Natural killer cell (primary cell): ENCODE measurements at regions not wholly inside any gene's neighbourhood (a gene's known extent, or its start where the extent isn't known, plus 50 kb on each side); places are given as distances from the start of the nearest gene placed in this dataset.

ENCODE experiments used
- ATAC-seq, 3 donors: fragments of 150-1000 bp in 2 of 3; fragments of 200-7000 bp in 1 of 3; cut with Tn5 transposase; 1 replicate in 1 of 3; 2 replicates in 2 of 3; pipeline ENCODE4 v1.10.0; 2021; ENCODE audit warnings: mild to moderate bottlenecking in 2 of 3, moderate library complexity in 2 of 3
- DNase-seq, 2 donors: peaks; one replicate each; pipeline versions ENCODE4 v3.0.0 to v3.0.0-alpha.2; 2013 to 2021; ENCODE audit warnings: mixed read lengths in 1 of 2
- H3K27ac ChIP-seq: one replicate; pipeline ENCODE4 v1.5.1; 2013; ENCODE audit warnings: mild to moderate bottlenecking, low read length
- H3K27me3 ChIP-seq: one replicate; pipeline ENCODE4 v1.6.1; 2013; ENCODE audit warnings: low read length; ENCODE audit not compliant: control insufficient read depth, insufficient read depth
- H3K36me3 ChIP-seq: one replicate; pipeline ENCODE4 v1.6.1; 2013; ENCODE audit warnings: low read length; ENCODE audit not compliant: control insufficient read depth, insufficient read depth
- H3K4me1 ChIP-seq: one replicate; pipeline ENCODE4 v1.6.1; 2013; ENCODE audit warnings: low read length; ENCODE audit not compliant: control insufficient read depth, insufficient read depth
- H3K4me3 ChIP-seq: one replicate; pipeline ENCODE4 v1.5.1; 2013; ENCODE audit warnings: low read length
- H3K9me3 ChIP-seq: one replicate; pipeline ENCODE4 v1.6.1; 2013; ENCODE audit warnings: low read length; ENCODE audit not compliant: control insufficient read depth, insufficient read depth
- H3K27ac Mint-ChIP-seq, 2 donors: one replicate each; pipeline ENCODE4 v1.8.0; 2022; ENCODE audit warnings: mild to moderate bottlenecking in 2 of 2, mixed read lengths in 2 of 2, moderate library complexity in 1 of 2
- H3K27me3 Mint-ChIP-seq, 2 donors: one replicate each; pipeline ENCODE4 v1.8.0; 2022; ENCODE audit warnings: low read depth in 2 of 2, mixed read lengths in 2 of 2
- H3K36me3 Mint-ChIP-seq: one replicate; pipeline ENCODE4 v1.8.0; 2022; ENCODE audit warnings: mixed read lengths
- H3K4me1 Mint-ChIP-seq, 2 donors: one replicate each; pipeline ENCODE4 v1.8.0; 2022; ENCODE audit warnings: mixed read lengths in 2 of 2
- H3K4me3 Mint-ChIP-seq: one replicate; pipeline ENCODE4 v1.8.0; 2022; ENCODE audit warnings: mild to moderate bottlenecking, moderate library complexity, mixed read lengths
- H3K9me3 Mint-ChIP-seq, 2 donors: one replicate each; pipeline ENCODE4 v1.8.0; 2022; ENCODE audit warnings: mixed read lengths in 2 of 2
- CTCF ChIP-seq: fragments of 200-600 bp; IDR thresholded peaks from one replicate; pipeline ENCODE4 v1.8.0; 2022; ENCODE audit warnings: antibody characterized with exemption
- WGBS: methylation state at CpG from one replicate; pipeline ENCODE4 v1.1.7; 2013; ENCODE audit warnings: missing lambda C conversion rate; ENCODE audit not compliant: insufficient coverage; 5-methylcytosine and 5-hydroxymethylcytosine counted together
- intact Hi-C: fragments of 100-400 bp; cut with micrococcal nuclease; formaldehyde crosslinking; loops from one replicate; pipeline ENCODE4 v1.14.2; 2022

- intact Hi-C loops = no loop called here
- no peak overlapping the region for H3K27ac Mint-ChIP-seq
- no peaks in the 10 kb centered on the region for H3K4me1 Mint-ChIP-seq
- ATAC-seq (no peak), DNase-seq (no peak)
- H3K27me3 ChIP-seq = peaks cover 5% of the 10 kb centered on the region
- H3K36me3 ChIP-seq = no peaks in the 10 kb centered on the region
- peaks cover 7 to 8% of the 10 kb centered on the region in 2 donors for H3K27me3 Mint-ChIP-seq
- no peaks in the 10 kb centered on the region for H3K36me3 Mint-ChIP-seq
- no peaks in the 10 kb centered on the region for H3K9me3 ChIP-seq
- no peak overlapping the region for H3K4me3 ChIP-seq
- no peaks in the 10 kb centered on the region for H3K9me3 Mint-ChIP-seq
- no peak overlapping the region for H3K4me3 Mint-ChIP-seq
- 80% methylated on average over 2 of the region's 2 CpGs for WGBS
- no peak overlapping the region for H3K27ac ChIP-seq
- TF ChIP-seq CTCF = no peak
- H3K4me1 ChIP-seq = no peaks in the 10 kb centered on the region
Observed at GRCh38 chr3:197381371-197381770, 83.0 kb upstream of the DLG1 start.

- H3K27ac Mint-ChIP-seq = no peak overlapping the region
- intact Hi-C loops = no loop called here
- no peak for ATAC-seq
- H3K27ac ChIP-seq = no peak overlapping the region
- 85% methylated on average over 5 of the region's 5 CpGs for WGBS
- no peaks in the 10 kb centered on the region for H3K36me3 Mint-ChIP-seq
- H3K4me1 ChIP-seq = no peaks in the 10 kb centered on the region
- H3K36me3 ChIP-seq = no peaks in the 10 kb centered on the region
- H3K4me3 Mint-ChIP-seq = no peak overlapping the region
- no peaks in the 10 kb centered on the region for H3K4me1 Mint-ChIP-seq
- TF ChIP-seq CTCF = no peak
- H3K4me3 ChIP-seq = no peak overlapping the region
- DNase-seq = no peak
- peaks cover 7 to 8% of the 10 kb centered on the region in 2 donors for H3K27me3 Mint-ChIP-seq
- no peaks in the 10 kb centered on the region for H3K9me3 ChIP-seq
- H3K9me3 Mint-ChIP-seq = no peaks in the 10 kb centered on the region
- H3K27me3 ChIP-seq = peaks cover 2% of the 10 kb centered on the region
Observed at GRCh38 chr3:197380786-197381185, 82.4 kb upstream of the DLG1 start.

- no peak overlapping the region for H3K4me3 Mint-ChIP-seq
- Histone ChIP-seq H3K36me3 (no peaks in the 10 kb centered on the region), H3K27ac (no peak overlapping the region), H3K9me3 (no peaks in the 10 kb centered on the region), H3K27me3 (no peaks in the 10 kb centered on the region), H3K4me3 (no peak overlapping the region), H3K4me1 (no peaks in the 10 kb centered on the region)
- intact Hi-C loops = no loop called here
- peaks cover 7 to 10% of the 10 kb centered on the region in 2 donors for H3K27me3 Mint-ChIP-seq
- DNase-seq = no peak
- no peak overlapping the region for H3K27ac Mint-ChIP-seq
- H3K4me1 Mint-ChIP-seq = no peaks in the 10 kb centered on the region
- ATAC-seq = no peak
- no peaks in the 10 kb centered on the region for H3K36me3 Mint-ChIP-seq
- no peaks in the 10 kb centered on the region for H3K9me3 Mint-ChIP-seq
- TF ChIP-seq CTCF = no peak
- WGBS = 86% methylated on average over 22 of the region's 22 CpGs
Observed at GRCh38 chr3:197378985-197379718, 80.7 kb upstream of the DLG1 start.
